NCI-H2029 (cell line): ENCODE measurements at regions not wholly inside any gene's neighbourhood (a gene's known extent, or its start where the extent isn't known, plus 50 kb on each side); places are given as distances from the start of the nearest gene placed in this dataset.

ENCODE experiments used
- DNase-seq: peaks from one replicate; lab custom pipeline; 2025; lab: John Stamatoyannopoulos, UW

DNA sequence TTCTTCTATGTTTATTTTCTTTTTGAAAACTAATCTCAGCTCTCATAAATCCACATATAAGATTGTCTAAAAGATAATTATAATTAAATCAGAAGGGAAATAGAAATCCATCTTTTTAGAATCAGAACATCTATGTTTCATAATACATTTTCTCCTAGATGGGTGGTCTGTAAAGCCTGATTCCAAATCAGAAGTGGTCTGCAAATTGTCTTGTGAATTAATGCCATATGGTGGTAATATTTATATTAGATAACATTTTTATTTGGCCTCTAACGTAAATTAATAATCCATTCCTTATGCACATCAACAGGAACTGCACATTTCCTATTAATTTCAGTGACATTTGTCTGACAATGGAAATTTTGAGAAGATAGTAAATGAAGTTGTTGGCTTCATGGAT is 52.8 kb upstream of the TBC1D5 start:
- no peak for DNase-seq

DNA sequence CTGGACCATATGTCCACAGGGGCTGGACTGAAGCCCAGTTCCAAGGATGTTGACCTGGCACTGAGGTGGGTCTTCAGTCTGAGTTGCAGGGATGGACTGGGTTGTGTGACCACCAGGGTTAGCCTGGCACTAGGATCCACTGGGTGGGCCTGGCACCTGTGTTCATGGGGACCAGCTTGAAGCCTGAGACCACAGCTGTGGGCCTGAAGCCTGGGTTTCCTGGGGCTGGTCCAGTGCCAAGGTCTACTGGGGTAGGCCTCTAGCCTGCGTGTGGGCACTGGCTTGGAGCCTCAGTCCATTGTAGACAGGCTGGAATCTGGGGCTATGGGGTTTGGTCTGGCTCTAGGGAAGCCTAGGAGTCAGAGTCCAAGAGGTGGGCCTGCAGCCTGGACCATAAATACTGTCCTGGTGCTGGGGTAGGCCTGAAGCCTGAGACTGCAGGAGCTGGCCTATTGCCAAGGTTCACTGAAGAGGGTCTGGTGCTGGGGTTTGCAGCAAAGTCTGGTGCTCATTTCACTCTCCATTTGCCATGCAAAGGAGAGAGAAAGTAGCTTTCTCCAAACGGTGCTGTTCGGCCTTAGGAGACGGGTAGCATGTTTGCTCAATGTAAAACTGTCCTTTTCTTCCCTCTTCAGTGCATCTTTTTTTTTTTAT is 51.2 kb upstream of the TBC1D5 start:
- no peak for DNase-seq
